Left ventricle myocardium inferior (tissue), 1 donor: ENCODE measurements at regions not wholly inside any gene's neighbourhood (a gene's known extent, or its start where the extent isn't known, plus 50 kb on each side); places are given as distances from the start of the nearest gene placed in this dataset.

ENCODE experiments used
- DNase-seq: peaks from one replicate; pipeline ENCODE4 v3.0.0-alpha.2; 2020
- H3K27ac ChIP-seq: fragments of 200-600 bp; replicated peaks from 2 replicates; pipeline ENCODE4 v1.8.0; 2021
- H3K27me3 ChIP-seq: fragments of 200-600 bp; 2 replicates; pipeline ENCODE4 v1.8.0; 2021; ENCODE audit warnings: low read depth
- H3K36me3 ChIP-seq: fragments of 200-600 bp; 2 replicates; pipeline ENCODE4 v1.8.0; 2021
- H3K4me1 ChIP-seq: fragments of 200-600 bp; 2 replicates; pipeline ENCODE4 v1.8.0; 2021
- H3K4me3 ChIP-seq: fragments of 200-600 bp; 2 replicates; pipeline ENCODE4 v1.8.0; 2021; ENCODE audit warnings: mild to moderate bottlenecking, moderate library complexity
- H3K9me3 ChIP-seq: fragments of 200-600 bp; replicated peaks from 2 replicates; pipeline ENCODE4 v1.8.0; 2021
- intact Hi-C: fragments of 100-400 bp; cut with micrococcal nuclease; formaldehyde crosslinking; loops from one replicate; pipeline ENCODE4 v1.11.0; 2022
- TF ChIP-seq, protein P1 (sequence below): fragments of 200-600 bp; IDR thresholded peaks from 2 replicates; pipeline ENCODE4 v1.8.0; 2021; ENCODE audit warnings: antibody characterized with exemption, mild to moderate bottlenecking, borderline replicate concordance
- donor health status: DM: no; HTN: yes; CAD: no; lungs with severe emphysema.

DNA sequence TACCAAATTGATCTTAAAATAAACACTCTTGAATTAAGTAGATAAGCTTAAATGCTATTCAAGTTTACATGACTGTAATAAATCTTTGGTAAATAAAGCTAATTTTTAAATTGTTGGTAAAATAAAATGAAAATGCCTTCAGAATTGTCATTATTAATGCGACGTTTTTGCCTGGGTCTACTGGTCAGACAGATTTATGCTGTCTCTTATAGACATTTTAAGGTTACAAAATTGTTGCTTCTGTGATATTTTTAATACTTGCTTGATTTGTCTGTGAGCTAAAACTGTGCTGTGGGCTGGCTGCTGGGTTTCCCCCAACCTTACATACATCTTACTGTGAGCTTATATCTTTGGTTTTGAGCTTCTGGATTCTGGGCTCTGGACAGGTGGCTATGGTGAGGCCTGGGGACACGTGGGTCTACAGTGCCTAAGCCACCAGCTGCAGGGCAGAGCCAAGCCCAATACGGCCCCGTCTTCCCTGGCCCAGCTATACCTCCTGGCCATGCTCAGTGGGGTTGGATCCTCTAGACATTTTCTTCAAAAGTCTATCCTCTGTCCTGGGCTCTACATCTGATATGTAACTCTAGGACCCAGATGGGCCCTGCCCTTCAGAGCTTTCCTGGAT lies 81.4 kb downstream of the ETS2 start:
- H3K4me1 ChIP-seq: no peaks in the 10 kb centered on the region
- TF ChIP-seq, protein P1, sequence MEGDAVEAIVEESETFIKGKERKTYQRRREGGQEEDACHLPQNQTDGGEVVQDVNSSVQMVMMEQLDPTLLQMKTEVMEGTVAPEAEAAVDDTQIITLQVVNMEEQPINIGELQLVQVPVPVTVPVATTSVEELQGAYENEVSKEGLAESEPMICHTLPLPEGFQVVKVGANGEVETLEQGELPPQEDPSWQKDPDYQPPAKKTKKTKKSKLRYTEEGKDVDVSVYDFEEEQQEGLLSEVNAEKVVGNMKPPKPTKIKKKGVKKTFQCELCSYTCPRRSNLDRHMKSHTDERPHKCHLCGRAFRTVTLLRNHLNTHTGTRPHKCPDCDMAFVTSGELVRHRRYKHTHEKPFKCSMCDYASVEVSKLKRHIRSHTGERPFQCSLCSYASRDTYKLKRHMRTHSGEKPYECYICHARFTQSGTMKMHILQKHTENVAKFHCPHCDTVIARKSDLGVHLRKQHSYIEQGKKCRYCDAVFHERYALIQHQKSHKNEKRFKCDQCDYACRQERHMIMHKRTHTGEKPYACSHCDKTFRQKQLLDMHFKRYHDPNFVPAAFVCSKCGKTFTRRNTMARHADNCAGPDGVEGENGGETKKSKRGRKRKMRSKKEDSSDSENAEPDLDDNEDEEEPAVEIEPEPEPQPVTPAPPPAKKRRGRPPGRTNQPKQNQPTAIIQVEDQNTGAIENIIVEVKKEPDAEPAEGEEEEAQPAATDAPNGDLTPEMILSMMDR: no peak
- H3K36me3 ChIP-seq: no peaks in the 10 kb centered on the region
- peaks cover 44% of the 10 kb centered on the region for H3K9me3 ChIP-seq
- no peaks in the 10 kb centered on the region for H3K27me3 ChIP-seq
- no peak overlapping the region for H3K4me3 ChIP-seq
- intact Hi-C loops: no loop called here
- DNase-seq: no peak
- no peak overlapping the region for H3K27ac ChIP-seq

DNA sequence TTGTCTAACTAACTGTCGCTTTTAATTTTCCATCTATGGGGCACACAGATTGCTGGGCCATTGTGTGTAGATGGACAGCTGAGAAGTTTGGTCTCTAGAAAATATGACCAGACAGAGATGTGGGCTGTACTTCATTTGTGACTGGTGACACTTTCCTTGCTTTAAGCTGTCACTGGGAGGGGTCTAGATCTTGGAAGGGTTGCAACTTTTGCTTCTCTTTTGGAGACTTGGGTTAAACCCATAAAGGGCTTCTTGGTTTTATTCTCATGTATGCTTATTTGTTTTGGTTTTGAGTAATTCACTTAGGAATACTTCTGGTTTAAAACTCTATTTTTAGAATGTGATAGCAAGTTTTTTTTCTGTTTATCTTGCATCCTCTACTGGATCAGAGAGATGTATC lies 80.2 kb downstream of the ETS2 start:
- H3K4me3 ChIP-seq: no peak overlapping the region
- no peak for DNase-seq
- no peak overlapping the region for H3K27ac ChIP-seq
- TF ChIP-seq, protein P1: no peak
- H3K27me3 ChIP-seq: no peaks in the 10 kb centered on the region
- no peaks in the 10 kb centered on the region for H3K4me1 ChIP-seq
- intact Hi-C loops: no loop called here
- no peaks in the 10 kb centered on the region for H3K36me3 ChIP-seq
- H3K9me3 ChIP-seq: peaks cover 57% of the 10 kb centered on the region

DNA sequence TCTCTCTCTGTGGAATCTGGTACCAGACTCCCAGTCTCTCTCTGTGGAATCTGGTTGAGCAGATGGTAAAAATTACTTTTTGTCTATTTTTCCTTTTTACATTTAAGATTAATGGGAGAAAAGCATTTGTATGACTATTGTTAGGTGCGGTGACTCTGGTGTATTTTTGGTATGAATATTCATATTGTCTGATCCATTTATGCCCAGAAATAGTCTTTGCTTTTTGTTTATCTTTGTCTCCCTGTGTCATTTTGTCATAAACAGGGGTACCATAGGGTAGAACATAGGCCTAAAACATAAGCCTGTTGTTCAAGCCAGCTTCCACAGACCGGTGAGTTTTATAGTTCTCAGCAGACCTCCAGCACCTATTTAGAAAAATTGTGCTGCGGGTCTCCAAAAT lies 78.7 kb downstream of the ETS2 start:
- peaks cover 72% of the 10 kb centered on the region for H3K9me3 ChIP-seq
- no peaks in the 10 kb centered on the region for H3K27me3 ChIP-seq
- H3K4me3 ChIP-seq: no peak overlapping the region
- TF ChIP-seq, protein P1: no peak
- H3K4me1 ChIP-seq: no peaks in the 10 kb centered on the region
- intact Hi-C loops: no loop called here
- H3K36me3 ChIP-seq: no peaks in the 10 kb centered on the region
- H3K27ac ChIP-seq: no peak overlapping the region
- DNase-seq: no peak

DNA sequence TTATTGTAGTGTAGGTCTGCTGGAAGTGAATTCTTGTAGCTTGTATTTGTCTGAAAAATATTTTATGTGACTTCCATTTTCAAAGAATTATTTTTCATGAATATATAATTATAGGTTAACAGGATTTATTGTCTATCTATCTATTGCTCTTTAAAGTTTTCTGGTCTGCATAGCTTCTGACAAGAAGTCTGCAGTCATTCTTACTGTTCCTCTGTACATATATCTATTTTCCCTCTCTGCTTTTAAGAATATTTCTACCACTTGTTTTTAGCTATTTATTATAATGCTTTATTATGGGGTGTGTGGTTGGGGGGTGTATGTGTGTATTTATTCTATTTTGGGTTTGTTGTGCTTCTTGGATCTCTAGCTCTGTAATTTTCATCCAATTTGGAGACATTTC lies 77.4 kb downstream of the ETS2 start:
- H3K4me1 ChIP-seq: no peaks in the 10 kb centered on the region
- TF ChIP-seq, protein P1: no peak
- H3K4me3 ChIP-seq: no peak overlapping the region
- H3K36me3 ChIP-seq: no peaks in the 10 kb centered on the region
- H3K27me3 ChIP-seq: no peaks in the 10 kb centered on the region
- DNase-seq: no peak
- peaks cover 72% of the 10 kb centered on the region for H3K9me3 ChIP-seq
- H3K27ac ChIP-seq: no peak overlapping the region
- intact Hi-C loops: no loop called here

DNA sequence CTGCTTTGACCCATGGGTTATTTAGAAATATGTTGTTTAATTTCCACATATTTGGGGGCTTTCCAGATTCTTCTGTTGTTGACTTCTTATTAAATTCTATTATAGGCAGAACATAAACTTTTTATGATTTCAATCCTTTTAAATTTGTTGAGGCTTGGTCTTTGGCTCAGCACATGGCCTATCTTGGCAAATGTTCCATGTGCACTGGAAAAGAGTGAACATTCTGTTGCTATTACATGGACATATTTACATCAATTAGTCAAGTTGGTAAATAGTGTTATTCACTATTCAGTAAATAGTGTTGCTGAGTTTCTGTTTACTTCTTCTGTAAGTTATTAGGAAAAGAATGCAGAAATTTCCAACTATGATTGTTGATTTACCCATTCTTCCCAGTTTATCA lies 75.4 kb downstream of the ETS2 start:
- intact Hi-C loops: no loop called here
- H3K9me3 ChIP-seq: peaks cover 52% of the 10 kb centered on the region
- no peak overlapping the region for H3K4me3 ChIP-seq
- H3K27ac ChIP-seq: no peak overlapping the region
- H3K36me3 ChIP-seq: no peaks in the 10 kb centered on the region
- no peak for DNase-seq
- no peaks in the 10 kb centered on the region for H3K27me3 ChIP-seq
- H3K4me1 ChIP-seq: no peaks in the 10 kb centered on the region
- TF ChIP-seq, protein P1: no peak
